ENCODE measurements at regions not wholly inside any gene's neighbourhood (a gene's known extent, or its start where the extent isn't known, plus 50 kb on each side); places are given as distances from the start of the nearest gene placed in this dataset.

DNA sequence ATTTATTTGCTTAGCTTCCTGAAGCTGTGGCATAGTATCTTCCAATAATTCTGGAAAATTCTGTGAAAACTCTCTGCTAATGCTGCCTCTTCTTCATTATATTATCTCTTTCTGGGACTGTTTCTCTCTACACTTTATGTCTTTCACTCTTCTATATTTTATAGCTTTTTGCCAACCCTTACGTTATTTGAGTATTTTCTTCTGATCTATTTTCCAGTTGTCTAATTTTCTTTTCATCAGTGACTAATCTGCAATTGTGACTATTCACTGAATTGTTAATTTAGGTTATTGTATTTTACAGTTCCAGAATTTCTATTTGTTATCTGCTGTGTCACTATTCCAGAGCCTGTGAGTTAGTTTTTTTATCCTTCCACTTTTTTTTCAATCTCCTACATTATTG lies 273.4 kb upstream of the PHYHIPL start:
- H2BK120ac ChIP-seq (ENCODE audit: low read depth, low read length), result no peak overlapping the region
- H3K79me1 ChIP-seq (ENCODE audit: low read depth, low read length), result no peaks in the 10 kb centered on the region
- H3K4me2 ChIP-seq (ENCODE audit: insufficient read depth, low read length, poor library complexity, severe bottlenecking), result no peak overlapping the region
- H4K8ac ChIP-seq (ENCODE audit: low read depth, low read length), result no peak overlapping the region
- no peaks in the 10 kb centered on the region for H3K9me3 ChIP-seq (replicated peaks in 1 of 2; ENCODE audit: control insufficient read depth in 2 of 2, insufficient read depth in 1 of 2, low read depth in 1 of 2, low read length in 2 of 2)
- no peak overlapping the region for H3K18ac ChIP-seq (ENCODE audit: low read length)
- no peak overlapping the region for H2BK5ac ChIP-seq (ENCODE audit: low read length)
- H3K14ac ChIP-seq (ENCODE audit: low read length), result no peak overlapping the region
- WGBS, 2 donors (ENCODE audit: extremely low coverage in 2 of 2, insufficient read length in 2 of 2, insufficient replicate concordance in 1 of 2), result no CpG with 5 or more reads among the region's 1 CpG
- H3K9ac ChIP-seq (ENCODE audit: low read depth, low read length, poor library complexity), result no peak overlapping the region
- H2BK12ac ChIP-seq (ENCODE audit: low read length), result no peak overlapping the region
- no peak overlapping the region for H3K23ac ChIP-seq (ENCODE audit: low read depth, low read length, poor library complexity)
- no peak overlapping the region for H4K91ac ChIP-seq (ENCODE audit: low read depth, low read length, poor library complexity)
- H3K4ac ChIP-seq (ENCODE audit: low read length), result no peak overlapping the region
- no peak overlapping the region for H2AFZ ChIP-seq (ENCODE audit: low read length)
- no peak for DNase-seq (ENCODE audit: low spot score)
- no peaks in the 10 kb centered on the region for H3K27me3 ChIP-seq (ENCODE audit: control insufficient read depth in 3 of 3, insufficient read depth in 3 of 3, low read depth in 1 of 3, low read length in 3 of 3)
- H3K4me1 ChIP-seq (ENCODE audit: control insufficient read depth in 2 of 2, insufficient read depth in 1 of 2, low read depth in 1 of 2, low read length in 2 of 2), result no peaks in the 10 kb centered on the region
- no peak overlapping the region for H3K4me3 ChIP-seq (ENCODE audit: low read length in 2 of 2)
- H3K36me3 ChIP-seq (replicated peaks in 1 of 2; ENCODE audit: control insufficient read depth in 2 of 2, insufficient read depth in 2 of 2, low read length in 2 of 2), result no peaks in the 10 kb centered on the region
- no peak overlapping the region for H2AK5ac ChIP-seq (ENCODE audit: low read depth, low read length)
- no peak overlapping the region for H3K27ac ChIP-seq (replicated peaks; ENCODE audit: low read length)
- H2BK15ac ChIP-seq (ENCODE audit: low read length), result no peak overlapping the region

- H2BK5ac ChIP-seq (ENCODE audit: low read length), result no peak overlapping the region
- H2AFZ ChIP-seq (ENCODE audit: low read length), result no peak overlapping the region
- no peak overlapping the region for H3K9ac ChIP-seq (ENCODE audit: low read depth, low read length, poor library complexity)
- no peak overlapping the region for H4K8ac ChIP-seq (ENCODE audit: low read depth, low read length)
- H3K14ac ChIP-seq (ENCODE audit: low read length), result no peak overlapping the region
- no peak overlapping the region for H3K23ac ChIP-seq (ENCODE audit: low read depth, low read length, poor library complexity)
- DNase-seq (ENCODE audit: low spot score), result no peak
- no peaks in the 10 kb centered on the region for H3K4me1 ChIP-seq (ENCODE audit: control insufficient read depth in 2 of 2, insufficient read depth in 1 of 2, low read depth in 1 of 2, low read length in 2 of 2)
- H3K36me3 ChIP-seq (replicated peaks in 1 of 2; ENCODE audit: control insufficient read depth in 2 of 2, insufficient read depth in 2 of 2, low read length in 2 of 2), result no peaks in the 10 kb centered on the region
- no peaks in the 10 kb centered on the region for H3K9me3 ChIP-seq (replicated peaks in 1 of 2; ENCODE audit: control insufficient read depth in 2 of 2, insufficient read depth in 1 of 2, low read depth in 1 of 2, low read length in 2 of 2)
- no peak overlapping the region for H2AK5ac ChIP-seq (ENCODE audit: low read depth, low read length)
- WGBS, 2 donors (ENCODE audit: extremely low coverage in 2 of 2, insufficient read length in 2 of 2, insufficient replicate concordance in 1 of 2), result no CpG with 5 or more reads among the region's 2 CpGs
- no peak overlapping the region for H2BK12ac ChIP-seq (ENCODE audit: low read length)
- H4K91ac ChIP-seq (ENCODE audit: low read depth, low read length, poor library complexity), result no peak overlapping the region
- no peak overlapping the region for H3K4me3 ChIP-seq (ENCODE audit: low read length in 2 of 2)
- no peaks in the 10 kb centered on the region for H3K27me3 ChIP-seq (ENCODE audit: control insufficient read depth in 3 of 3, insufficient read depth in 3 of 3, low read depth in 1 of 3, low read length in 3 of 3)
- H2BK15ac ChIP-seq (ENCODE audit: low read length), result no peak overlapping the region
- H3K27ac ChIP-seq (replicated peaks; ENCODE audit: low read length), result no peak overlapping the region
- no peak overlapping the region for H3K4me2 ChIP-seq (ENCODE audit: insufficient read depth, low read length, poor library complexity, severe bottlenecking)
- no peaks in the 10 kb centered on the region for H3K79me1 ChIP-seq (ENCODE audit: low read depth, low read length)
- no peak overlapping the region for H2BK120ac ChIP-seq (ENCODE audit: low read depth, low read length)
- H3K18ac ChIP-seq (ENCODE audit: low read length), result no peak overlapping the region
- no peak overlapping the region for H3K4ac ChIP-seq (ENCODE audit: low read length)
These were observed 266.6 kb upstream of the PHYHIPL start for GRCh38 chr10:58909881-58910280.

DNA sequence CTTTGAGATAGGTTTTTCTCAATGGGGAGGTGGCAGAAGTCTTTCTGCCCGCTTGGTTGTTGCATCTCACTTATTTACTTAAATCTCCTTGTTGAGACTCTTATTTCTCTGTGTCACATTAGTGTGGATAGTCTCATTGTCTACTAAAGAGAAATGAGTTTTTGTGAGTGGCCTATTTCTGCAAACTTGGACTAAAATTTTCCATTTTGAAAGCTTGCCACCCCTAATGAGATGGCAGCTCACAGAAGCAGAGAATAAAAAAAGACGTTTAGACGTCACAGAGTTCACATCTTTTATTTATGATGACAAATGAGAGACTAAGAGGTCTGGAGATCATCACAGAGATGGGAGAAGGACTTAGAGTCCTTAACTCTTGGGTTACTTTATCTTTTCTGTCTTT lies 262.7 kb upstream of the PHYHIPL start:
- H3K4ac ChIP-seq (ENCODE audit: low read length), result no peak overlapping the region
- H3K4me1 ChIP-seq (ENCODE audit: control insufficient read depth in 2 of 2, insufficient read depth in 1 of 2, low read depth in 1 of 2, low read length in 2 of 2), result no peaks in the 10 kb centered on the region
- no peaks in the 10 kb centered on the region for H3K9me3 ChIP-seq (replicated peaks in 1 of 2; ENCODE audit: control insufficient read depth in 2 of 2, insufficient read depth in 1 of 2, low read depth in 1 of 2, low read length in 2 of 2)
- H3K18ac ChIP-seq (ENCODE audit: low read length), result no peak overlapping the region
- H2BK15ac ChIP-seq (ENCODE audit: low read length), result no peak overlapping the region
- H3K36me3 ChIP-seq (replicated peaks in 1 of 2; ENCODE audit: control insufficient read depth in 2 of 2, insufficient read depth in 2 of 2, low read length in 2 of 2), result no peaks in the 10 kb centered on the region
- H2BK5ac ChIP-seq (ENCODE audit: low read length), result no peak overlapping the region
- H3K79me1 ChIP-seq (ENCODE audit: low read depth, low read length), result no peaks in the 10 kb centered on the region
- H4K8ac ChIP-seq (ENCODE audit: low read depth, low read length), result no peak overlapping the region
- H2AFZ ChIP-seq (ENCODE audit: low read length), result no peak overlapping the region
- no peak overlapping the region for H3K9ac ChIP-seq (ENCODE audit: low read depth, low read length, poor library complexity)
- H2BK120ac ChIP-seq (ENCODE audit: low read depth, low read length), result no peak overlapping the region
- H4K91ac ChIP-seq (ENCODE audit: low read depth, low read length, poor library complexity), result no peak overlapping the region
- H3K27ac ChIP-seq (replicated peaks; ENCODE audit: low read length), result no peak overlapping the region
- H2BK12ac ChIP-seq (ENCODE audit: low read length), result no peak overlapping the region
- no peak overlapping the region for H3K4me2 ChIP-seq (ENCODE audit: insufficient read depth, low read length, poor library complexity, severe bottlenecking)
- H3K14ac ChIP-seq (ENCODE audit: low read length), result no peak overlapping the region
- H3K27me3 ChIP-seq (ENCODE audit: control insufficient read depth in 3 of 3, insufficient read depth in 3 of 3, low read depth in 1 of 3, low read length in 3 of 3), result no peaks in the 10 kb centered on the region
- no peak for DNase-seq (ENCODE audit: low spot score)
- WGBS, 2 donors (ENCODE audit: extremely low coverage in 2 of 2, insufficient read length in 2 of 2, insufficient replicate concordance in 1 of 2), result no CpG with 5 or more reads among the region's 3 CpGs
- H3K23ac ChIP-seq (ENCODE audit: low read depth, low read length, poor library complexity), result no peak overlapping the region
- no peak overlapping the region for H3K4me3 ChIP-seq (ENCODE audit: low read length in 2 of 2)
- H2AK5ac ChIP-seq (ENCODE audit: low read depth, low read length), result no peak overlapping the region

- H2BK5ac ChIP-seq (ENCODE audit: low read length), result no peak overlapping the region
- H3K4ac ChIP-seq (ENCODE audit: low read length), result no peak overlapping the region
- no peak overlapping the region for H2BK12ac ChIP-seq (ENCODE audit: low read length)
- no CpG with 5 or more reads among the region's 2 CpGs for WGBS, 2 donors (ENCODE audit: extremely low coverage in 2 of 2, insufficient read length in 2 of 2, insufficient replicate concordance in 1 of 2)
- no peak overlapping the region for H4K91ac ChIP-seq (ENCODE audit: low read depth, low read length, poor library complexity)
- no peak overlapping the region for H3K27ac ChIP-seq (replicated peaks; ENCODE audit: low read length)
- H2BK120ac ChIP-seq (ENCODE audit: low read depth, low read length), result no peak overlapping the region
- H3K9ac ChIP-seq (ENCODE audit: low read depth, low read length, poor library complexity), result no peak overlapping the region
- H3K14ac ChIP-seq (ENCODE audit: low read length), result no peak overlapping the region
- H3K27me3 ChIP-seq (ENCODE audit: control insufficient read depth in 3 of 3, insufficient read depth in 3 of 3, low read depth in 1 of 3, low read length in 3 of 3), result no peaks in the 10 kb centered on the region
- DNase-seq (ENCODE audit: low spot score), result no peak
- H2AFZ ChIP-seq (ENCODE audit: low read length), result no peak overlapping the region
- no peak overlapping the region for H3K4me2 ChIP-seq (ENCODE audit: insufficient read depth, low read length, poor library complexity, severe bottlenecking)
- no peak overlapping the region for H3K4me3 ChIP-seq (ENCODE audit: low read length in 2 of 2)
- no peaks in the 10 kb centered on the region for H3K9me3 ChIP-seq (replicated peaks in 1 of 2; ENCODE audit: control insufficient read depth in 2 of 2, insufficient read depth in 1 of 2, low read depth in 1 of 2, low read length in 2 of 2)
- H3K18ac ChIP-seq (ENCODE audit: low read length), result no peak overlapping the region
- H3K23ac ChIP-seq (ENCODE audit: low read depth, low read length, poor library complexity), result no peak overlapping the region
- H3K4me1 ChIP-seq (ENCODE audit: control insufficient read depth in 2 of 2, insufficient read depth in 1 of 2, low read depth in 1 of 2, low read length in 2 of 2), result peaks cover 0 to 3% of the 10 kb centered on the region in 2 donors
- no peak overlapping the region for H2BK15ac ChIP-seq (ENCODE audit: low read length)
- no peak overlapping the region for H2AK5ac ChIP-seq (ENCODE audit: low read depth, low read length)
- no peaks in the 10 kb centered on the region for H3K79me1 ChIP-seq (ENCODE audit: low read depth, low read length)
- no peaks in the 10 kb centered on the region for H3K36me3 ChIP-seq (replicated peaks in 1 of 2; ENCODE audit: control insufficient read depth in 2 of 2, insufficient read depth in 2 of 2, low read length in 2 of 2)
- no peak overlapping the region for H4K8ac ChIP-seq (ENCODE audit: low read depth, low read length)
These were observed 257.6 kb upstream of the PHYHIPL start for GRCh38 chr10:58918887-58919286.
